ENCODE measurements at regions not wholly inside any gene's neighbourhood (a gene's known extent, or its start where the extent isn't known, plus 50 kb on each side); places are given as distances from the start of the nearest gene placed in this dataset.

DNA sequence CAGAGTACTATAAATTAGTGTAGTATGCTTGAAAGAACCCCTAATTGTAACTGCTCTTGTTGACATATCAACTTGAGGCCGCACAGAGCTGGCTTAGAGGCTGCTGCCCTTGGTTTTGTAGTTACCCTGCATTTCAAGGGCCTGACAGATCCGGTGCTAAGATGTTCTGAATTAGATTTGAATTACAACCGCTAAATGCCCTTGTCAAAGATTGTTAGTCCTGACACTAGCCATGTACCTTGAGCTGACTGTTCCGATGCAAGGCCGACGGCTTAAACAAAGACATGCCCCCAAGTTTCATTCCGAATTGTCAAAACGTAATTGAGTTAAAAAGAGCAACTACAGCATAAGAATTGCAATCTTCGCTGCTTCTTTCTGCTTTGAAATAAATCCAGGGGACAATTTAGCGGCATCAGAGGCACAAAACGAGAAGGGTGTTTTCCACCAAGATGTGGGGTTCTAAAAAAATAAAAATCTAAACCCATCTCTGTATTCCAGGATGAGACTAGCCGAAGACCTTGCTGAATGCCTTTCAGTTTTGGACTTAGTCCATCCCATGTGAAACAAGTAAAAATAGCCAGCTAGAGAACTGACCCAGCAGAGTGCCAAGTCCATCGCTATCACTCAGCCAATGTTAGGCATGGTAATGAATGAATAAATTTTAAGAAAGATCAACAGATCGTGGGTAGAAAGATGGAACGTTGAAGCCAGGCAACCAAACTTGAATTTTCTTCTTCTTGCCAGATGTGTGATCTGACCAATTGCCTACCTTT, 148.7 kb downstream of the DICER1 start:
- Mint-ChIP-seq H3K27ac (no peak overlapping the region), H3K4me3 (no peak overlapping the region), H3K9me3 (no peaks in the 10 kb centered on the region), H3K4me1 (no peaks in the 10 kb centered on the region), H3K27me3 (peaks cover 12% of the 10 kb centered on the region), H3K36me3 (ENCODE audit: low read depth) (no peaks in the 10 kb centered on the region)
- no peak for DNase-seq
- intact Hi-C loops (cut with micrococcal nuclease), result no loop called here

DNA sequence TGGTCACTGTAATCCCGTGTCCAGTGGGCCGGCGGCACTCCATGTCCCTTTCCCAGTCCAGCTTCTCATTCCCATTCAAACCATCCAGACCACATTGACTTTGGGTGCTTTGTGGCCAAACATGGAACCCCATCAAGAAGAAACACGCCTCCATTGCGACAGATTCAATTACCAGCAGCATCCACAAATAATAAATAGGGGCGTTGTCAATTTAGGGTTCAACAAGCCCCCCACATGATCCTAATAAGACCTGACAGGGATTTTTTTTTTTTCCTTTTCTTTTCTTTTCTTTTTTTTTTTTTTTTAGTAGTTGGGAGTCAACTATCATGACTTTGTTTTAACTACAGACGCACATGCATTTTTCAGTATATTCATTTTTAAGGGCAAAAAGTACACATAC, 149.4 kb downstream of the DICER1 start:
- no peaks in the 10 kb centered on the region for H3K9me3 Mint-ChIP-seq
- H3K4me1 Mint-ChIP-seq, result no peaks in the 10 kb centered on the region
- intact Hi-C loops (cut with micrococcal nuclease), result no loop called here
- H3K27ac Mint-ChIP-seq, result no peak overlapping the region
- peaks cover 12% of the 10 kb centered on the region for H3K27me3 Mint-ChIP-seq
- no peak for DNase-seq
- no peak overlapping the region for H3K4me3 Mint-ChIP-seq
- no peaks in the 10 kb centered on the region for H3K36me3 Mint-ChIP-seq (ENCODE audit: low read depth)

DNA sequence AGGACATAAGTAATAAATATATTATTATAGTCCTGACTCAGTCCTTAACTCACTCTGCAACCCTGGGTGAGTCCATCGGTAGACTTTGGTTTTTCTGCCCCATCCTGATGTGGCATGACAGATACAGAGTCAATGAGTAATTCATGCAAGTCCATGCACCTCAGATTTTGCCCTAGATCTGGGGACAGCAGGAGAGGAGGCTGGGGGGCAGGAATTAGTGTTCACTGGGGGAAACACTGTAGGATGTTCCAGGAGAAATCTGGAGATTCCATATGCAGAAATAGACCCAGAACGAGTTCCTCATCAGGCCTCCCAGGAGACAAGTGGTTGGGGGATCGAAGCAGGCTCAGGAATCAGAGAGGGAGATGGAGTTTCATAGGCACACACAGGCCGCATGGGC, 150.8 kb downstream of the DICER1 start:
- H3K36me3 Mint-ChIP-seq (ENCODE audit: low read depth), result no peaks in the 10 kb centered on the region
- peaks cover 10% of the 10 kb centered on the region for H3K27me3 Mint-ChIP-seq
- DNase-seq, result no peak
- intact Hi-C loops (cut with micrococcal nuclease), result no loop called here
- H3K4me3 Mint-ChIP-seq, result no peak overlapping the region
- H3K27ac Mint-ChIP-seq, result no peak overlapping the region
- H3K4me1 Mint-ChIP-seq, result no peaks in the 10 kb centered on the region
- no peaks in the 10 kb centered on the region for H3K9me3 Mint-ChIP-seq

DNA sequence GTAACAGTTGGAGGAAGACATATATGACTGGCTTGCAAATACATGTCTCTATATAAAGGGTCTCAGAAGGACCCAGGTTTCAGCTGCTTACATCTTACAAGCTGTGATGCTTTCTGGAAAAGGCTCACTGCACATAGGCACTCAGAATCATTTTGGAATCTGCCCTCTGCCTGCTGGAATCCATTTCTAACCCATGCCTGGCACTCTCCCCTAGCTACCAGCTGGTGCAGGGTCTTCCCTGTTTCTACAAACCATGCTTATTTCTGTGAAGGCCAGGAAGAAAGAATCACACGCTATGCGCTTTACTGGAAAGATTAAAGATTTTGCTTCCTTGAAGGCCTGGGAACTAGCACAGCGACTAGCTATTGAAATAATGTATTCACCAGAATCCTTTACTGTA, 151.3 kb downstream of the DICER1 start:
- no peaks in the 10 kb centered on the region for H3K9me3 Mint-ChIP-seq
- H3K27ac Mint-ChIP-seq, result no peak overlapping the region
- no peaks in the 10 kb centered on the region for H3K36me3 Mint-ChIP-seq (ENCODE audit: low read depth)
- no peak overlapping the region for H3K4me3 Mint-ChIP-seq
- peaks cover 12% of the 10 kb centered on the region for H3K27me3 Mint-ChIP-seq
- no peaks in the 10 kb centered on the region for H3K4me1 Mint-ChIP-seq
- no peak for DNase-seq
- intact Hi-C loops (cut with micrococcal nuclease), result no loop called here

DNA sequence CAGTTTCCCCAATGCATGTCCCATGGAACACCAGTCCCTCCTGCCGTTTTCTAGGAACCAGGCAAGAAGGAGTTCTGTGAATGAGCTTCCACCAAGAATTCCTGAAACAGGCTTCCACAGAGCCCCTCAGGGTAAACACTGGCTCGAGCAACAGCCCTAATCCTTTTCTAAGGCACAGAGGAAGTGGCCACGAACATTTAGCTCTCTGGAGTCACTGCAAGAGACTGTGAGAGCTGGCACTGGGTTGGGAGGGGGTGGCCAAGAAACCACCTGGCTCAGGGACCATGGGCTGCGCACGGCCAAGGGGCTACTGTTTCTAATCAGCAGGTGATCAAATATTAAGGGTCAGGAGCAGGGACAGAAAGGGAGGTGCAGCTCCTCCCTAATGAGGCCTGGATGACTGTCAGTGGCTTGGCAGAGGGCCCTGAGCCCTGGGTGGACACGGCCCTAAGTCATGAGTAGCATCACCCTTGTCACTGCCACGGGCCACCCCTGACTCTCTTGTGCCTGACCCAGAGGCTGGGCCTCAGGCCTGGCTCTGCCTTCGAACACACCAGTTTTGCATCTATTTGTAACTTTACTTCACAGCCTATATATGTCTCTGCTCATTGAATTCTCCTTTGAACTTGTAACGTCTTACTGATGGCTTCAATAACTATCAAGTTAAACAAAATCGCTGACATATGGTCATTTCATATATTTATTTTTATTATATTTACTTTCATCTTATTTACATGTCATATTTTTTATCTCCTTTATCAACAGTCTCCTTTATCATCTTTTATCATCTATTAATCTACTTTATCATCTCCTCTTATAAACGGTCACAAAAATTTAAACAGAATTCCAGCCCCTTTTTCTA, 154.0 kb downstream of the DICER1 start:
- no peaks in the 10 kb centered on the region for H3K36me3 Mint-ChIP-seq (ENCODE audit: low read depth)
- no peak overlapping the region for H3K4me3 Mint-ChIP-seq
- H3K9me3 Mint-ChIP-seq, result no peaks in the 10 kb centered on the region
- peaks cover 13% of the 10 kb centered on the region for H3K27me3 Mint-ChIP-seq
- no peak overlapping the region for H3K27ac Mint-ChIP-seq
- intact Hi-C loops (cut with micrococcal nuclease), result no loop called here
- H3K4me1 Mint-ChIP-seq, result no peaks in the 10 kb centered on the region
- DNase-seq, result no peak

DNA sequence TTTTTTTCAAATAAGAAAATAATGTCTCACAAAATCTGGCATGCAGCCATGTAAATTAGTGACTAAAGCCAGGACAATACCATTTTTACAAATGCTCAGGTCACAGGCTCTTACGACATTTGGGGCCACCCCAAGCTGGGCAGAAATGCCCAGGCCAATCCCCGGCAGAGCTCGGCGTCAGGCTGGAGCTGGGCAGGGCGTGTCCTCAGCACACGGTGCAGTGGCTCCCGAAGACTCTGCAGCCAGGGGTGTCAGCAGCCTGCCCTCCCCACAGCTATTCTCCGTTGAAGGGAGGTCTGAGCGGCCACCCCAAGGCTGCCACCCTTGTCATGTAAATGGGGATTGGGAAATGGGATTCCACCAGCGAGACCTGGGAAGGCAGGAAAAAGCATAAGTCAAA, 158.6 kb downstream of the DICER1 start:
- Mint-ChIP-seq H3K4me3 (no peak overlapping the region), H3K27me3 (peaks cover 14% of the 10 kb centered on the region), H3K4me1 (no peaks in the 10 kb centered on the region), H3K27ac (no peak overlapping the region), H3K36me3 (ENCODE audit: low read depth) (no peaks in the 10 kb centered on the region), H3K9me3 (no peaks in the 10 kb centered on the region)
- intact Hi-C loops (cut with micrococcal nuclease), result no loop called here
- no peak for DNase-seq

DNA sequence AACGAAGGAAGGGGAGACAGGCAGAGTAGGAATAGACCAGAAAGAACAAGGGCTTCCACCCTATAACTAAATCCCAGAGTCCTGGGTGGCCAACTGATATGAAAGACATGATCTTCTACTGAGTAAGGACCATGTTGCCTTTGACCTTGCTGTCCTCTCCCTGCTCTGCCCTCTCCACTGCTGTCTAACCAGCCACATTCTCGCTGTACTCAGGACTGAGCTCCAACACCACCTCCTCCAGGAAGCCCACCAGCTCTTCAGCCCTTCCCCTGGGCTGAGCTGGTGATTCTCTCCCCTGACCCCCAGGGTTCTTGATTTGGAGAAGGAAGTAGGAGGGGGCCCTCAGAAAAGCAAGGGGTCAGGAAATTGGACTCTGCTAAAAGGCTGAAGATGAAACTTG, 159.2 kb downstream of the DICER1 start:
- no peaks in the 10 kb centered on the region for H3K4me1 Mint-ChIP-seq
- H3K36me3 Mint-ChIP-seq (ENCODE audit: low read depth), result no peaks in the 10 kb centered on the region
- DNase-seq, result no peak
- peaks cover 14% of the 10 kb centered on the region for H3K27me3 Mint-ChIP-seq
- H3K27ac Mint-ChIP-seq, result no peak overlapping the region
- intact Hi-C loops (cut with micrococcal nuclease), result no loop called here
- H3K4me3 Mint-ChIP-seq, result no peak overlapping the region
- H3K9me3 Mint-ChIP-seq, result no peaks in the 10 kb centered on the region

DNA sequence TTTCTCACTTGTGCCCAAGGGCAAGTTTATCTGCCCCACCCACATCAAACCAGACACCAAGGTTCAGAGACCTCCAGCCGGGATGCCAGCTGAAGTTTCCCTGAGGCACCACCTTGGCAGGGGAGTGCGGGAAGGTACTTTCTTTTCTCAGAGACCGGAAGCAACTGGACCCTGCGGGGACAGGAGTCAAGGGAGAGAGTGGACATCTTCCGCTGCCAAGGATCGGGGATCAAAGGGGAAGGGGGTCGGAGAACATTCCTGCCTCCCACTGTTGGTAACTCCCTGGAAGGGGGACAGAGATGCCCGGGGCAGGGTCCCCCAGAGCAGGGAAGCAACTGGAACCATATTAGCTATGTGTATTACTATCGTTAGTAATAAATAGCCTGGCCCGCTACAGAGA, 161.8 kb downstream of the DICER1 start:
- no peak overlapping the region for H3K4me3 Mint-ChIP-seq
- no peaks in the 10 kb centered on the region for H3K9me3 Mint-ChIP-seq
- H3K27ac Mint-ChIP-seq, result no peak overlapping the region
- H3K4me1 Mint-ChIP-seq, result no peaks in the 10 kb centered on the region
- DNase-seq, result no peak
- no peaks in the 10 kb centered on the region for H3K36me3 Mint-ChIP-seq (ENCODE audit: low read depth)
- intact Hi-C loops (cut with micrococcal nuclease), result no loop called here
- H3K27me3 Mint-ChIP-seq, result peaks cover 11% of the 10 kb centered on the region

DNA sequence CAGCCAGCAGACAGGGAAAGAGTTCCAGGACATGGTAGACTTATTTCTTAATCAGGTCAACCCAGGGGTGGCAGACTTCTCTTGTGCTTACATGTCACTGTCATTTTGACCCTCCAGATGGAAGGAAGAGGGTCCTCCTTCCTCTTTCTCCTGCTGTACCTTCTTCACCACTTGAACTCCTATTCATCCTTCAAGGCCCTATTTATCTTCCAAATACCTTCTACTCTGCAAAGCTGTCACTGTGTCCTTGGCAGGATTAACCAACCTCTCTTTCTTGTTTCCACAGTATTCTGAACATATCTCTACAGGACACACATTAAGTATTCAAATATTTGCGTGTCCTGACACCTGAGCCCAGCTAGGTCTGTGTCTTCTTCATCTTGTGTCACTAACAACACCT, 163.1 kb downstream of the DICER1 start:
- Mint-ChIP-seq H3K9me3 (no peaks in the 10 kb centered on the region), H3K27me3 (peaks cover 7% of the 10 kb centered on the region), H3K4me3 (no peak overlapping the region), H3K27ac (no peak overlapping the region), H3K36me3 (ENCODE audit: low read depth) (no peaks in the 10 kb centered on the region), H3K4me1 (no peaks in the 10 kb centered on the region)
- intact Hi-C loops (cut with micrococcal nuclease), result no loop called here
- no peak for DNase-seq

DNA sequence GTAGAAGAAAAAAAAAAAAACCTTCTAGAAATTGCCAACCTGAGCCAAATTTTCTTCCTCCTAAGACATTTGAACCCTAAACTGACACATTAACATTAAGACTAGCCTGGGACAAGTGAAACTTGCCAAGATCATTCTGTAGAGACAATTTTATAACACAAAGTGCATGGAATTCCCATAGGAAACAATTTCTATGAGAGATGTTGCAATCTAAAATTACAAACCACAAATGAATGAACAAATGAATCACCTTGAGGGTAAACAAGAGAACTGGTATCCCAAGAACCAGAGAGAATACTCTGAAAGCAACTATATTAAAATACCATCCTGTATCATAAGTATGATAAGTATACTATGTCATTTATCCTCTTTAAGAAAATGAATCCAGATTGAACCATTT, 165.3 kb downstream of the DICER1 start:
- Mint-ChIP-seq H3K9me3 (no peaks in the 10 kb centered on the region), H3K27ac (no peak overlapping the region), H3K4me3 (no peak overlapping the region), H3K27me3 (no peaks in the 10 kb centered on the region), H3K4me1 (no peaks in the 10 kb centered on the region), H3K36me3 (ENCODE audit: low read depth) (no peaks in the 10 kb centered on the region)
- no peak for DNase-seq
- intact Hi-C loops (cut with micrococcal nuclease), result no loop called here

DNA sequence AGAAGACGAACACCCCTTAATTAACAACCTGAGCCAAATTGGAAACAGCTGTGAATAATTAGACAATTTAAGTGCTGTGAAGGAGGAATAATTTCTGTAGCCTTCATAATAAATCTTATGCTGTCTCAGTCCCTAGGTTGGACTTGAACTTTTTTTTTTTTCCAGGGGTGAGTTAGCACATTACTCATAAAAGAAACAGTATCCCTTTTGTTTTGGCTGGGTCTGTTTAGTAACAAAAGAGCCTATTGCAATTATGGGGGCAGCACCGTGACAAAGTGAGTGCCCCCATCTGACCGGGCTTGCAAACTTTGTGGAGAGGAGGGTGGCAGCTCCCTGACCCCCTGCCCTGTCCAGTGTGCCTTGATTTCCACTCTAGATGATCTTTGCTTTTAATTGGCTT, 167.4 kb downstream of the DICER1 start:
- Mint-ChIP-seq H3K4me3 (no peak overlapping the region), H3K9me3 (no peaks in the 10 kb centered on the region), H3K27ac (no peak overlapping the region), H3K27me3 (no peaks in the 10 kb centered on the region), H3K4me1 (no peaks in the 10 kb centered on the region), H3K36me3 (ENCODE audit: low read depth) (no peaks in the 10 kb centered on the region)
- intact Hi-C loops (cut with micrococcal nuclease), result no loop called here
- DNase-seq, result no peak

DNA sequence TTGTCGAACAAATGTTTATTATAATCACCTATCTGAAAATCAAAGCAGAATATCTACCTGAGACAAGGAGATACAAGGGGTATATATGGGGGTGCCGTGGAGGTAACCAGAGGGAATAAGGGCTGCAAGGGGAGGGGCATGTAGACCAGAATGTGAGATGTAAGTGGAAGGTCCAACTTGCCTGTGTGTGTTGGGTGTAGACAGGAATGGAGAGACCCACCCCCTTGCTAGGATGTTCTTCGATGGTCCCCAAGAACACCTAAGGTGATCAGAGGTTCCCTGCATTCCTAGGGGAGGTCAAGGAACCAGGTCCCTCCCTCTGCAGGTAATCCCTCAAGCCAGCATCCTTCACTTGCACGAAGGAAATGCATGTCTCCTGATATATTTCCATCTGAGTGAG, 167.9 kb downstream of the DICER1 start:
- H3K27ac Mint-ChIP-seq, result no peak overlapping the region
- no peaks in the 10 kb centered on the region for H3K36me3 Mint-ChIP-seq (ENCODE audit: low read depth)
- intact Hi-C loops (cut with micrococcal nuclease), result no loop called here
- H3K4me1 Mint-ChIP-seq, result no peaks in the 10 kb centered on the region
- no peak overlapping the region for H3K4me3 Mint-ChIP-seq
- H3K9me3 Mint-ChIP-seq, result no peaks in the 10 kb centered on the region
- H3K27me3 Mint-ChIP-seq, result peaks cover 4% of the 10 kb centered on the region
- no peak for DNase-seq

DNA sequence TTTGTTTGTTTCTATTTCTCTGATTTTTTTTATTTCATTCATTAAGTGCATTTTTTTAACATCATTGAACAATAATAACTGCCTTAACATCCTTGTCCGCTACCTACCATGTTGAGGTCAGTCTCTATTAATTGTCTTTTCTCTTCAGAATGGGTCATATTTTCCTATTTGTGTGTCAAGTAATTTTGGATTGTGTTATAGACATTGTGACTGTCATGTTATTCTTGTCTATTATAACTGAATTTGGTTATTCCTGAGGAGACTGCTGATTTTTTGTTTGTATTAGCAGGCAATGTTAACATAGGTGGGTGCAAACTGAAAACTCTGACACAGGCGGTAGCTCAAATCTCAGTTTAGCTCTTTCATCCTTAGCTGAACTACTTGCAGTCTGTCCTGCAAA, 169.9 kb downstream of the DICER1 start:
- Mint-ChIP-seq H3K36me3 (ENCODE audit: low read depth) (no peaks in the 10 kb centered on the region), H3K4me1 (no peaks in the 10 kb centered on the region), H3K4me3 (no peak overlapping the region), H3K9me3 (no peaks in the 10 kb centered on the region), H3K27ac (no peak overlapping the region), H3K27me3 (peaks cover 12% of the 10 kb centered on the region)
- intact Hi-C loops (cut with micrococcal nuclease), result no loop called here
- DNase-seq, result no peak

DNA sequence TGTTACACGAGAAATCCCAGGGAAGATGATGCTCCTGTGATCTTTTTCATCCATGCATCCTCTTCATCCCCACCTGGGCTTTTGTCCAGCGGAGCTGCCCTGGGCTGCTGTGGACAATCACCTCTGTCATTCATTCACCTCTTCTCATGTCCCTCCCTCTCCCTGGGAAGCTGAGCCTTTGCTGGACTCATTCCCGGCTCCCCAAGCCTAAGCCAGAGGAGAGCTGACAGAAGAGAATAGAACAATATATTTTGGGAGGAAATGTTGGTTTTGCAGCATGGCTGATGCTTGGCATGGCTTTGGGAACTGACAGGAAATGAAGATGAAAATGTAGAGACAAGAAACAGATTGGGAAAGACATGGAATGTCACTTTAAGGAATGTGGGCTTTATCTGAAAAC, 177.4 kb downstream of the DICER1 start:
- intact Hi-C loops (cut with micrococcal nuclease), result no loop called here
- H3K36me3 Mint-ChIP-seq (ENCODE audit: low read depth), result no peaks in the 10 kb centered on the region
- no peaks in the 10 kb centered on the region for H3K9me3 Mint-ChIP-seq
- no peaks in the 10 kb centered on the region for H3K4me1 Mint-ChIP-seq
- peaks cover 14% of the 10 kb centered on the region for H3K27me3 Mint-ChIP-seq
- H3K27ac Mint-ChIP-seq, result no peak overlapping the region
- DNase-seq, result no peak
- no peak overlapping the region for H3K4me3 Mint-ChIP-seq
